ENCODE measurements at regions not wholly inside any gene's neighbourhood (a gene's known extent, or its start where the extent isn't known, plus 50 kb on each side); places are given as distances from the start of the nearest gene placed in this dataset.

DNA sequence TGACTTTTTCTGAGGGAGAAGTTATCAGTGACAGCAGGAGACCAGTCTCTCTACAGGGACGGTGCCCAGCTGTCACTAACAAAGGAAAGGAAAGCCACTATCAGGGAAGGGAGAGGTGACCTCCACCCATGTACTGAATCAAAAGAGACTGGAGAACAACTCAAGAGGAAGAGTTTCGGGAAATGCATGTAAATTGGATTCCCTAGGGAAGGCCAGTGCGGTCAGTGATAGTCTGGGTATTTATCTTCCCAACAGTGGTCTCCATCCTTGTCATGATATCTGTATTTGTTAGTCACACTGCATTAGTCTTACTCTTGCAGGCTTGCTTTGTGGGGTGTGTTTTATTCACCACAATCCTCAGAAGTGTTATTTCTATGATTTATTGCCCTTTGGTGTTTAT lies 193.4 kb upstream of the KIRREL3 start:
- intact Hi-C loops (cut with micrococcal nuclease; ENCODE audit: unreplicated experiment) = no loop called here
- TF ChIP-seq ASH2L (IDR thresholded peaks at IDR 0.05; ENCODE audit: borderline replicate concordance, low read depth) = no peak
- no peak for TF ChIP-seq EP300 (IDR thresholded peaks at IDR 0.05; ENCODE audit: borderline replicate concordance in 1 of 2, control insufficient read depth in 1 of 2, low read depth in 2 of 2, low read length in 2 of 2)
- TF ChIP-seq ZSCAN29 (IDR thresholded peaks at IDR 0.05) = no peak
- TF ChIP-seq, protein P1, sequence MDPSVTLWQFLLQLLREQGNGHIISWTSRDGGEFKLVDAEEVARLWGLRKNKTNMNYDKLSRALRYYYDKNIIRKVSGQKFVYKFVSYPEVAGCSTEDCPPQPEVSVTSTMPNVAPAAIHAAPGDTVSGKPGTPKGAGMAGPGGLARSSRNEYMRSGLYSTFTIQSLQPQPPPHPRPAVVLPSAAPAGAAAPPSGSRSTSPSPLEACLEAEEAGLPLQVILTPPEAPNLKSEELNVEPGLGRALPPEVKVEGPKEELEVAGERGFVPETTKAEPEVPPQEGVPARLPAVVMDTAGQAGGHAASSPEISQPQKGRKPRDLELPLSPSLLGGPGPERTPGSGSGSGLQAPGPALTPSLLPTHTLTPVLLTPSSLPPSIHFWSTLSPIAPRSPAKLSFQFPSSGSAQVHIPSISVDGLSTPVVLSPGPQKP (IDR thresholded peaks at IDR 0.05; ENCODE audit: low read depth, low read length) = no peak
- TF ChIP-seq, protein P2, sequence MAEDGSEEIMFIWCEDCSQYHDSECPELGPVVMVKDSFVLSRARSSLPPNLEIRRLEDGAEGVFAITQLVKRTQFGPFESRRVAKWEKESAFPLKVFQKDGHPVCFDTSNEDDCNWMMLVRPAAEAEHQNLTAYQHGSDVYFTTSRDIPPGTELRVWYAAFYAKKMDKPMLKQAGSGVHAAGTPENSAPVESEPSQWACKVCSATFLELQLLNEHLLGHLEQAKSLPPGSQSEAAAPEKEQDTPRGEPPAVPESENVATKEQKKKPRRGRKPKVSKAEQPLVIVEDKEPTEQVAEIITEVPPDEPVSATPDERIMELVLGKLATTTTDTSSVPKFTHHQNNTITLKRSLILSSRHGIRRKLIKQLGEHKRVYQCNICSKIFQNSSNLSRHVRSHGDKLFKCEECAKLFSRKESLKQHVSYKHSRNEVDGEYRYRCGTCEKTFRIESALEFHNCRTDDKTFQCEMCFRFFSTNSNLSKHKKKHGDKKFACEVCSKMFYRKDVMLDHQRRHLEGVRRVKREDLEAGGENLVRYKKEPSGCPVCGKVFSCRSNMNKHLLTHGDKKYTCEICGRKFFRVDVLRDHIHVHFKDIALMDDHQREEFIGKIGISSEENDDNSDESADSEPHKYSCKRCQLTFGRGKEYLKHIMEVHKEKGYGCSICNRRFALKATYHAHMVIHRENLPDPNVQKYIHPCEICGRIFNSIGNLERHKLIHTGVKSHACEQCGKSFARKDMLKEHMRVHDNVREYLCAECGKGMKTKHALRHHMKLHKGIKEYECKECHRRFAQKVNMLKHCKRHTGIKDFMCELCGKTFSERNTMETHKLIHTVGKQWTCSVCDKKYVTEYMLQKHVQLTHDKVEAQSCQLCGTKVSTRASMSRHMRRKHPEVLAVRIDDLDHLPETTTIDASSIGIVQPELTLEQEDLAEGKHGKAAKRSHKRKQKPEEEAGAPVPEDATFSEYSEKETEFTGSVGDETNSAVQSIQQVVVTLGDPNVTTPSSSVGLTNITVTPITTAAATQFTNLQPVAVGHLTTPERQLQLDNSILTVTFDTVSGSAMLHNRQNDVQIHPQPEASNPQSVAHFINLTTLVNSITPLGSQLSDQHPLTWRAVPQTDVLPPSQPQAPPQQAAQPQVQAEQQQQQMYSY (CRISPR knock-in tag; IDR thresholded peaks at IDR 0.05) = no peak
- TF ChIP-seq ZBTB11 (CRISPR knock-in tag; IDR thresholded peaks at IDR 0.05) = no peak
- TF ChIP-seq, protein P3, sequence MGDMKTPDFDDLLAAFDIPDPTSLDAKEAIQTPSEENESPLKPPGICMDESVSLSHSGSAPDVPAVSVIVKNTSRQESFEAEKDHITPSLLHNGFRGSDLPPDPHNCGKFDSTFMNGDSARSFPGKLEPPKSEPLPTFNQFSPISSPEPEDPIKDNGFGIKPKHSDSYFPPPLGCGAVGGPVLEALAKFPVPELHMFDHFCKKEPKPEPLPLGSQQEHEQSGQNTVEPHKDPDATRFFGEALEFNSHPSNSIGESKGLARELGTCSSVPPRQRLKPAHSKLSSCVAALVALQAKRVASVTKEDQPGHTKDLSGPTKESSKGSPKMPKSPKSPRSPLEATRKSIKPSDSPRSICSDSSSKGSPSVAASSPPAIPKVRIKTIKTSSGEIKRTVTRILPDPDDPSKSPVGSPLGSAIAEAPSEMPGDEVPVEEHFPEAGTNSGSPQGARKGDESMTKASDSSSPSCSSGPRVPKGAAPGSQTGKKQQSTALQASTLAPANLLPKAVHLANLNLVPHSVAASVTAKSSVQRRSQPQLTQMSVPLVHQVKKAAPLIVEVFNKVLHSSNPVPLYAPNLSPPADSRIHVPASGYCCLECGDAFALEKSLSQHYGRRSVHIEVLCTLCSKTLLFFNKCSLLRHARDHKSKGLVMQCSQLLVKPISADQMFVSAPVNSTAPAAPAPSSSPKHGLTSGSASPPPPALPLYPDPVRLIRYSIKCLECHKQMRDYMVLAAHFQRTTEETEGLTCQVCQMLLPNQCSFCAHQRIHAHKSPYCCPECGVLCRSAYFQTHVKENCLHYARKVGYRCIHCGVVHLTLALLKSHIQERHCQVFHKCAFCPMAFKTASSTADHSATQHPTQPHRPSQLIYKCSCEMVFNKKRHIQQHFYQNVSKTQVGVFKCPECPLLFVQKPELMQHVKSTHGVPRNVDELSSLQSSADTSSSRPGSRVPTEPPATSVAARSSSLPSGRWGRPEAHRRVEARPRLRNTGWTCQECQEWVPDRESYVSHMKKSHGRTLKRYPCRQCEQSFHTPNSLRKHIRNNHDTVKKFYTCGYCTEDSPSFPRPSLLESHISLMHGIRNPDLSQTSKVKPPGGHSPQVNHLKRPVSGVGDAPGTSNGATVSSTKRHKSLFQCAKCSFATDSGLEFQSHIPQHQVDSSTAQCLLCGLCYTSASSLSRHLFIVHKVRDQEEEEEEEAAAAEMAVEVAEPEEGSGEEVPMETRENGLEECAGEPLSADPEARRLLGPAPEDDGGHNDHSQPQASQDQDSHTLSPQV (IDR thresholded peaks at IDR 0.05) = no peak
- TF ChIP-seq TAF1 (IDR thresholded peaks at IDR 0.05; ENCODE audit: borderline replicate concordance, low read depth, low read length) = no peak
- TF ChIP-seq POU2F2 (IDR thresholded peaks at IDR 0.05; ENCODE audit: borderline replicate concordance, low read depth, low read length) = no peak
- TF ChIP-seq SUPT20H (IDR thresholded peaks at IDR 0.05; ENCODE audit: borderline replicate concordance, control insufficient read depth, low read depth, low read length) = no peak
- no peak for TF ChIP-seq PAX8 (IDR thresholded peaks at IDR 0.05)
- no peak for TF ChIP-seq NRF1 (conservative IDR thresholded peaks at IDR 0.05; ENCODE audit: low read depth, low read length)

More for the DNA sequence above, 193.4 kb upstream of the KIRREL3 start:
- BruUV-seq (replicated peaks) = no TSS peak
- no peaks in the 10 kb centered on the region for H3K9me3 ChIP-seq (replicated peaks; ENCODE audit: control insufficient read depth, insufficient read depth, low read length)
- no peaks in the 10 kb centered on the region for H3K36me3 ChIP-seq (ENCODE audit: control insufficient read depth in 2 of 2, insufficient read depth in 2 of 2, low read length in 1 of 2)
- FAIRE-seq (no peak), ATAC-seq (no peak), DNase-seq (ENCODE audit: low read depth, low spot score) (no peak)
- H3K27me3 ChIP-seq (replicated peaks in 1 of 2; ENCODE audit: control insufficient read depth in 2 of 2, insufficient read depth in 2 of 2, low read length in 1 of 2) = no peaks in the 10 kb centered on the region
- H3K27ac ChIP-seq (ENCODE audit: control insufficient read depth, insufficient read depth) = no peak overlapping the region
- H3K4me1 ChIP-seq (ENCODE audit: control insufficient read depth, insufficient read depth, low read length) = no peaks in the 10 kb centered on the region
- ChIA-PET RAD21 (ENCODE audit: unreplicated experiment) (no interaction called here), CTCF (no interaction called here), POLR2A (no interaction called here), SMC1A (ENCODE audit: uncharacterized antibody, unreplicated experiment) (no interaction called here)
- no peaks in the 10 kb centered on the region for H4K20me1 ChIP-seq (ENCODE audit: control insufficient read depth, insufficient read depth)
- H3K9ac ChIP-seq (ENCODE audit: control insufficient read depth, insufficient read depth, low read length) = no peak overlapping the region
- no peak overlapping the region for H3K4me3 ChIP-seq
- 0% methylated on average over 3 of the region's 3 CpGs for WGBS (ENCODE audit: insufficient coverage, insufficient replicate concordance, low lambda C conversion rate, missing lambda C conversion rate)
- H3K4me2 ChIP-seq (ENCODE audit: control insufficient read depth, insufficient read depth) = no peak overlapping the region
- H3K79me2 ChIP-seq (ENCODE audit: control insufficient read depth, insufficient read depth, low read length) = no peaks in the 10 kb centered on the region
- H2AFZ ChIP-seq (ENCODE audit: control insufficient read depth, low read depth, low read length) = no peak overlapping the region
- in situ Hi-C loops (cut with MboI) = no loop called here

Data from GM12878 (cell line).